PC-3 (cell line): ENCODE measurements at regions not wholly inside any gene's neighbourhood (a gene's known extent, or its start where the extent isn't known, plus 50 kb on each side); places are given as distances from the start of the nearest gene placed in this dataset.

Experiments used
- ATAC-seq: fragments of 200-7000 bp; cut with Tn5 transposase; 2 replicates; pipeline ENCODE4 v1.9.1; 2020; ENCODE audit warnings: mild to moderate bottlenecking, moderate library complexity
- BruUV-seq: library from RNA; stranded (reverse); fragments of 400-500 nt; replicated peaks from 2 replicates; lab custom pipeline; 2021; lab: Mats Ljungman, UMichigan
- CTCF ChIA-PET: fragments of 300-600 bp; sonication (Branson Sonifier 250); formaldehyde crosslinking; loops from one replicate; lab custom pipeline; 2022; ENCODE audit warnings: antibody characterized with exemption; lab: Charles Lee
- POLR2A ChIA-PET: fragments of 300-600 bp; sonication (Branson Sonifier 250); formaldehyde crosslinking; loops from one replicate; lab custom pipeline; 2022; ENCODE audit warnings: antibody characterized with exemption; ENCODE audit not compliant: unreplicated experiment; lab: Charles Lee
- DNase-seq: peaks from one replicate; pipeline ENCODE4 v3.0.0-alpha.2; 2015
- H2AFZ ChIP-seq: fragments of 300-600 bp; sonication (generic); 2 replicates; pipeline ENCODE4 v1.6.0; 2016; ENCODE audit warnings: antibody characterized with exemption, low read length
- H3F3A ChIP-seq: fragments of 300-600 bp; sonication (generic); one replicate; pipeline ENCODE4 v1.6.0; 2017; ENCODE audit warnings: antibody characterized with exemption, low read length, control low read depth, mild to moderate bottlenecking; ENCODE audit not compliant: unreplicated experiment
- H3K27ac ChIP-seq: fragments of 300-600 bp; sonication (generic); 2 replicates; pipeline ENCODE4 v1.5.1; 2016; ENCODE audit warnings: mild to moderate bottlenecking, low read length
- H3K27me3 ChIP-seq: fragments of 300-600 bp; sonication (generic); 2 replicates; pipeline ENCODE4 v1.6.1; 2016; ENCODE audit warnings: low read length, mixed read lengths
- H3K36me3 ChIP-seq: fragments of 300-600 bp; sonication (generic); 2 replicates; pipeline ENCODE4 v1.6.1; 2016; ENCODE audit warnings: low read depth, mixed run types, low read length, mixed read lengths
- H3K4me1 ChIP-seq: fragments of 300-600 bp; sonication (generic); 2 replicates; pipeline ENCODE4 v1.5.1; 2016; ENCODE audit warnings: low read length; ENCODE audit not compliant: insufficient read depth
- H3K4me2 ChIP-seq: fragments of 300-600 bp; sonication (generic); 2 replicates; pipeline ENCODE4 v1.6.0; 2016; ENCODE audit warnings: low read length
- H3K4me3 ChIP-seq: fragments of 300-600 bp; sonication (generic); 2 replicates; pipeline ENCODE4 v1.5.1; 2016; ENCODE audit warnings: mild to moderate bottlenecking, low read length, mixed read lengths
- H3K79me2 ChIP-seq: fragments of 300-600 bp; sonication (generic); 2 replicates; pipeline ENCODE4 v1.6.1; 2017; ENCODE audit warnings: low read length, mixed read lengths
- H3K9ac ChIP-seq: fragments of 300-600 bp; sonication (generic); 2 replicates; pipeline ENCODE4 v1.6.0; 2016; ENCODE audit warnings: mild to moderate bottlenecking, low read length
- H3K9me2 ChIP-seq: fragments of 300-600 bp; sonication (generic); replicated peaks from 2 replicates; pipeline ENCODE4 v1.6.1; 2016; ENCODE audit warnings: mixed run types, low read length, mixed read lengths
- H3K9me3 ChIP-seq: fragments of 300-600 bp; sonication (generic); 2 replicates; pipeline ENCODE4 v1.6.1; 2016; ENCODE audit warnings: low read length, mixed read lengths
- H4K20me1 ChIP-seq: fragments of 300-600 bp; sonication (generic); 2 replicates; pipeline ENCODE4 v1.6.1; 2016; ENCODE audit warnings: low read length, mixed read lengths
- EZH2 ChIP-seq: fragments of 300-600 bp; sonication (generic); IDR thresholded peaks from one replicate; pipeline ENCODE4 v1.6.1; 2017; ENCODE audit warnings: antibody characterized with exemption, mild to moderate bottlenecking, low read length; ENCODE audit not compliant: unreplicated experiment
- EZH2phosphoT487 ChIP-seq: fragments of 300-600 bp; sonication (generic); IDR thresholded peaks from 2 replicates; pipeline ENCODE4 v1.6.1; 2018; ENCODE audit warnings: mild to moderate bottlenecking, antibody characterized with exemption, low read length, borderline replicate concordance
- intact Hi-C: fragments of 100-400 bp; cut with micrococcal nuclease; formaldehyde crosslinking; loops from 2 replicates; pipeline ENCODE4 v1.9.0; 2023
- TF ChIP-seq, protein P1 (sequence below): fragments of 300-600 bp; sonication (generic); conservative IDR thresholded peaks from 2 replicates; pipeline ENCODE4 v1.5.1; 2017; ENCODE audit warnings: antibody characterized with exemption, low read depth, mild to moderate bottlenecking, low read length

DNA sequence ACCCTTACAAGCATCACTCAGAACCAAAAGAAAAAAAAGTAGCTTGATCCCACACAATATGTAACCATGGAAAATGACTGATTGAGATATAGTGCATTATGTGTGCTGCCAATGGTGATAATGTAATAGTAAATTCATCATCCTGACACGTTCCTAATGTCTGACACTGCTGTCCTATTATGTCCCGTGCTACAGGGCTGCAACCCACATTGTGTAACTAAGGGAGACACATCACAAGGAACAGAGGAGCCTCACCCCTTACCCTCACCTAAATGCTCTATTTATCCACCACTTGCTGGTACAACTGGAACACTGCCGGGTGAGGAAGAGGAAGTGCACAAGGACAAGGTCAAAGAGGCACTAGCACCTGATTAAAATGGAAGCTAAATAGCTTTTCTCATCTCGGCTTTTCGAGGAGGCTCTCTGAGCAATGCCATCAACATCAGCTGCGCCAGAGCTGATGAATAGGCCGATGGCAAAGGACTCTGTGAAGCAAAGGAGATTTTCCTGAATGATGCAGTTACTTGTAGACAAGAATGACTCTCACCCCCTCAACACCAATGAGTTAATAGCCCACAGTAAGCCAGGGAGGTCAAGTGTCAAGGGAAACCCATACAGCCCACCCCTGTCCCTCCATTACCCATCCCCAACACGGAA lies 181.6 kb downstream of the HNRNPD start:
- H3K9me2 ChIP-seq, result no peaks in the 10 kb centered on the region
- no peaks in the 10 kb centered on the region for H4K20me1 ChIP-seq
- no peaks in the 10 kb centered on the region for H3K9me3 ChIP-seq
- H3K4me2 ChIP-seq, result no peak overlapping the region
- no peaks in the 10 kb centered on the region for H3K79me2 ChIP-seq
- peaks cover 18% of the 10 kb centered on the region for H3K27me3 ChIP-seq
- ChIA-PET CTCF (no interaction called here), POLR2A (no interaction called here)
- no TSS peak for BruUV-seq
- TF ChIP-seq, protein P1, sequence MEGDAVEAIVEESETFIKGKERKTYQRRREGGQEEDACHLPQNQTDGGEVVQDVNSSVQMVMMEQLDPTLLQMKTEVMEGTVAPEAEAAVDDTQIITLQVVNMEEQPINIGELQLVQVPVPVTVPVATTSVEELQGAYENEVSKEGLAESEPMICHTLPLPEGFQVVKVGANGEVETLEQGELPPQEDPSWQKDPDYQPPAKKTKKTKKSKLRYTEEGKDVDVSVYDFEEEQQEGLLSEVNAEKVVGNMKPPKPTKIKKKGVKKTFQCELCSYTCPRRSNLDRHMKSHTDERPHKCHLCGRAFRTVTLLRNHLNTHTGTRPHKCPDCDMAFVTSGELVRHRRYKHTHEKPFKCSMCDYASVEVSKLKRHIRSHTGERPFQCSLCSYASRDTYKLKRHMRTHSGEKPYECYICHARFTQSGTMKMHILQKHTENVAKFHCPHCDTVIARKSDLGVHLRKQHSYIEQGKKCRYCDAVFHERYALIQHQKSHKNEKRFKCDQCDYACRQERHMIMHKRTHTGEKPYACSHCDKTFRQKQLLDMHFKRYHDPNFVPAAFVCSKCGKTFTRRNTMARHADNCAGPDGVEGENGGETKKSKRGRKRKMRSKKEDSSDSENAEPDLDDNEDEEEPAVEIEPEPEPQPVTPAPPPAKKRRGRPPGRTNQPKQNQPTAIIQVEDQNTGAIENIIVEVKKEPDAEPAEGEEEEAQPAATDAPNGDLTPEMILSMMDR, result no peak
- TF ChIP-seq EZH2, result no peak
- no peak for TF ChIP-seq EZH2phosphoT487
- H3K4me3 ChIP-seq, result no peak overlapping the region
- H3K9ac ChIP-seq, result no peak overlapping the region
- intact Hi-C loops, result no loop called here
- H3K27ac ChIP-seq, result no peak overlapping the region
- no peaks in the 10 kb centered on the region for H3K4me1 ChIP-seq
- no peaks in the 10 kb centered on the region for H3K36me3 ChIP-seq
- H2AFZ ChIP-seq, result no peak overlapping the region
- no peak for ATAC-seq
- no peak for DNase-seq
- H3F3A ChIP-seq, result no peaks in the 10 kb centered on the region

DNA sequence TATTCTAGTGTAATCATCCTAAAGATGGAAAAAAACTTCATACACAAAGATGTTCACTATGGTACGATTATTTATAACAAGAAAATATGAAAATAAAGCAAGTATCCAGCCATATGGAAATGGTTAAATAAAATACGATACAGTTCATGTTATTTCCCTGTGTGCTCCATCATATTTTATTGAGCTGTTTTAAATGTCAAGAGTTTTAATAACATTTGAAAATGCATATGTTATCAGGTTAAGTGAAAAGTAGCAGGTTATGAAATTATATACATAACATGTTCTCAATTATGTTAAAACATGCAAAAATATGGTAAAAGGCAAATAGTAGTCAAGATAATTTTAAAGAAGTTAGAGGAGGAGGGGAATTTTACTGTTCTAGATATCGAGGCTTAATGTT lies 192.0 kb downstream of the HNRNPD start:
- BruUV-seq, result no TSS peak
- H3K9ac ChIP-seq, result no peak overlapping the region
- H3K27me3 ChIP-seq, result no peaks in the 10 kb centered on the region
- ATAC-seq (no peak), DNase-seq (no peak)
- POLR2A ChIA-PET, result no interaction called here
- CTCF ChIA-PET, result no interaction called here
- H3K36me3 ChIP-seq, result no peaks in the 10 kb centered on the region
- intact Hi-C loops, result no loop called here
- no peaks in the 10 kb centered on the region for H4K20me1 ChIP-seq
- no peaks in the 10 kb centered on the region for H3K9me2 ChIP-seq
- H3K79me2 ChIP-seq, result no peaks in the 10 kb centered on the region
- no peaks in the 10 kb centered on the region for H3F3A ChIP-seq
- no peak overlapping the region for H3K4me2 ChIP-seq
- no peak overlapping the region for H2AFZ ChIP-seq
- H3K9me3 ChIP-seq, result no peaks in the 10 kb centered on the region
- no peak overlapping the region for H3K27ac ChIP-seq
- H3K4me1 ChIP-seq, result no peaks in the 10 kb centered on the region
- no peak overlapping the region for H3K4me3 ChIP-seq
- TF ChIP-seq, protein P1, result no peak
- TF ChIP-seq EZH2phosphoT487, result no peak
- TF ChIP-seq EZH2, result no peak

DNA sequence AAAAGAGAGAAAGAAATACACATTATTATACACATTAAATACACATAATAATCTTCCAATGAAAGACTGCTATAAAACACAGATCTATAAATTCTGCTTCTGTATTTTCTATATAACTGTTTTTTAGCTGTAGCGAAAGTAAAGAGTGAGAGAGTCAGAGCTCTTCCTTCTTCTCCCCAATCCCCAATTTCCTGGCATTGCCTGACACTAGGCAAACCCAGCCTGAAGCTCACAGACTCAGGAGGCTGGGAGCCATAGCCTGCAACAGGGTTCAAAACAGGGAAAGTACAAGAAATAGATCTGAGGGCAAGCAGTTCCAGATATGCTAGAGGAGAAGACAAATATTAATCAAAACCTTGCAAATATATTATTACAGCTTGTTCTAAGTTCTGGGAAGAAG lies 201.6 kb downstream of the HNRNPD start:
- intact Hi-C loops, result no loop called here
- BruUV-seq, result no TSS peak
- no peaks in the 10 kb centered on the region for H3F3A ChIP-seq
- H3K4me1 ChIP-seq, result no peaks in the 10 kb centered on the region
- H4K20me1 ChIP-seq, result no peaks in the 10 kb centered on the region
- no peak overlapping the region for H3K4me2 ChIP-seq
- H3K9ac ChIP-seq, result no peak overlapping the region
- H3K79me2 ChIP-seq, result no peaks in the 10 kb centered on the region
- H3K9me2 ChIP-seq, result no peaks in the 10 kb centered on the region
- ATAC-seq (no peak), DNase-seq (no peak)
- no peak overlapping the region for H3K4me3 ChIP-seq
- TF ChIP-seq, protein P1, result no peak
- TF ChIP-seq EZH2phosphoT487, result no peak
- no peak overlapping the region for H2AFZ ChIP-seq
- CTCF ChIA-PET, result no interaction called here
- no peak overlapping the region for H3K27ac ChIP-seq
- H3K36me3 ChIP-seq, result no peaks in the 10 kb centered on the region
- H3K9me3 ChIP-seq, result no peaks in the 10 kb centered on the region
- POLR2A ChIA-PET, result no interaction called here
- no peaks in the 10 kb centered on the region for H3K27me3 ChIP-seq
